Coronary artery (tissue), 2 donors: ENCODE measurements at regions not wholly inside any gene's neighbourhood (a gene's known extent, or its start where the extent isn't known, plus 50 kb on each side); places are given as distances from the start of the nearest gene placed in this dataset.

Source experiments
- DNase-seq: peaks from one replicate; pipeline ENCODE4 v3.0.0-alpha.2; 2017; ENCODE audit warnings: low spot score
- H3K27ac ChIP-seq, 2 donors: fragments of 200-600 bp; sonication (generic); one replicate each; pipeline ENCODE4 v1.5.1; 2016 to 2019
- H3K4me3 ChIP-seq: fragments of 200-600 bp; sonication (generic); 2 replicates; pipeline ENCODE4 v1.5.1; 2016; ENCODE audit warnings: mild to moderate bottlenecking, moderate library complexity
- TF ChIP-seq, protein P1 (sequence below): fragments of 200-600 bp; sonication (generic); IDR thresholded peaks from one replicate; pipeline ENCODE4 v1.5.1; 2019; ENCODE audit warnings: antibody characterized with exemption

- no peak overlapping the region for H3K4me3 ChIP-seq
- TF ChIP-seq, protein P1, sequence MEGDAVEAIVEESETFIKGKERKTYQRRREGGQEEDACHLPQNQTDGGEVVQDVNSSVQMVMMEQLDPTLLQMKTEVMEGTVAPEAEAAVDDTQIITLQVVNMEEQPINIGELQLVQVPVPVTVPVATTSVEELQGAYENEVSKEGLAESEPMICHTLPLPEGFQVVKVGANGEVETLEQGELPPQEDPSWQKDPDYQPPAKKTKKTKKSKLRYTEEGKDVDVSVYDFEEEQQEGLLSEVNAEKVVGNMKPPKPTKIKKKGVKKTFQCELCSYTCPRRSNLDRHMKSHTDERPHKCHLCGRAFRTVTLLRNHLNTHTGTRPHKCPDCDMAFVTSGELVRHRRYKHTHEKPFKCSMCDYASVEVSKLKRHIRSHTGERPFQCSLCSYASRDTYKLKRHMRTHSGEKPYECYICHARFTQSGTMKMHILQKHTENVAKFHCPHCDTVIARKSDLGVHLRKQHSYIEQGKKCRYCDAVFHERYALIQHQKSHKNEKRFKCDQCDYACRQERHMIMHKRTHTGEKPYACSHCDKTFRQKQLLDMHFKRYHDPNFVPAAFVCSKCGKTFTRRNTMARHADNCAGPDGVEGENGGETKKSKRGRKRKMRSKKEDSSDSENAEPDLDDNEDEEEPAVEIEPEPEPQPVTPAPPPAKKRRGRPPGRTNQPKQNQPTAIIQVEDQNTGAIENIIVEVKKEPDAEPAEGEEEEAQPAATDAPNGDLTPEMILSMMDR = no peak
- H3K27ac ChIP-seq = no peak overlapping the region
- no peak for DNase-seq
Measured at GRCh38 chr11:92376680-92377079, 152.1 kb downstream of the FAT3 start.

GRCh38 chr11:92380882-92381281 is 156.3 kb downstream of the FAT3 start:
- no peak for DNase-seq
- no peak overlapping the region for H3K27ac ChIP-seq
- TF ChIP-seq, protein P1 = no peak
- H3K4me3 ChIP-seq = no peak overlapping the region

GRCh38 chr11:92382311-92382710 is 157.7 kb downstream of the FAT3 start:
- DNase-seq = no peak
- TF ChIP-seq, protein P1 = no peak
- H3K4me3 ChIP-seq = no peak overlapping the region
- H3K27ac ChIP-seq = no peak overlapping the region

- Histone ChIP-seq H3K4me3 (no peak overlapping the region), H3K27ac (no peak overlapping the region)
- DNase-seq = no peak
- TF ChIP-seq, protein P1 = no peak
Measured at GRCh38 chr11:92383430-92383829, 158.8 kb downstream of the FAT3 start.

DNA sequence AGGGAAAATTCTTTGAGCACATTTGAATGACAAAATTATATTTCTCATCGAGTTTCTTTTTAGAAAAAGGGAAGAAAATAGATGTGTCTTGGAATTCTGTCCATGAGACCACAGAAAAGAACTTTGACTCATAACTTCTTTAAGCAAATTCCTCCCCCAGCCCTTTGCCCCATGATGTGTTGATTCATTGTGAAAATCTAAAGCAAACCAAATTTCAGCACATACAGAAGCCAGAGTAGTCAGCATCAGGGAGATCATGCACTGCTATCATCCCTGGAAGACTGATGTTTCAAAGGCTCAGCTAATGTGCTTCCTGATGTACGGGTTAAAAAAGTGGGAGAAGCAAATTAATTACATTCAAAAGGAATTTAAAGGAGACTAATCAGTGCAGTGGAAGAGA is 159.7 kb downstream of the FAT3 start:
- TF ChIP-seq, protein P1 = no peak
- DNase-seq = no peak
- Histone ChIP-seq H3K27ac (no peak overlapping the region), H3K4me3 (no peak overlapping the region)

DNA sequence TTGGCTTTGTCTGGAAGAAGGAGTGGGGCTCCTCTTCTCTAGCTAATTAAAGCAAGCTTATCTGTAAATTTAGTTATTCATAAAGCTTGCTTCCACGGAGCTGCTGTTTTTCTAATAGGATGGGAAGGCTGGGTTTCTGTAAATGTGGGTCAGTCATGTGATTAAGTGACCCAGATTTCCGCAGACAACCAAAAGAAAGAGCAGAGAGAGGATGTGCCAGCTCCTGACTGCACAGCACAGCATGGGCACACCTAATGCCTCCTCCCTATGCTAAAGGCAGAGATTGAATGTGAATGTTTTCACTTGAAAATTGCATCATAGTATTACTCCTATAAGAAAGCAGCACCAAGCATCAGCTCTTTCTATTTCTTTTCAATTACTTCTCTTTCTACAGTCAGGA is 160.2 kb downstream of the FAT3 start:
- TF ChIP-seq, protein P1 = no peak
- no peak for DNase-seq

GRCh38 chr11:92386577-92386976 is 162.0 kb downstream of the FAT3 start:
- TF ChIP-seq, protein P1 = no peak
- DNase-seq = no peak
- no peak overlapping the region for H3K27ac ChIP-seq
- no peak overlapping the region for H3K4me3 ChIP-seq

More for the DNA sequence above, 160.2 kb downstream of the FAT3 start:
- Histone ChIP-seq H3K4me3 (no peak overlapping the region), H3K27ac (no peak overlapping the region)
